ENCODE measurements at regions not wholly inside any gene's neighbourhood (a gene's known extent, or its start where the extent isn't known, plus 50 kb on each side); places are given as distances from the start of the nearest gene placed in this dataset.

DNA sequence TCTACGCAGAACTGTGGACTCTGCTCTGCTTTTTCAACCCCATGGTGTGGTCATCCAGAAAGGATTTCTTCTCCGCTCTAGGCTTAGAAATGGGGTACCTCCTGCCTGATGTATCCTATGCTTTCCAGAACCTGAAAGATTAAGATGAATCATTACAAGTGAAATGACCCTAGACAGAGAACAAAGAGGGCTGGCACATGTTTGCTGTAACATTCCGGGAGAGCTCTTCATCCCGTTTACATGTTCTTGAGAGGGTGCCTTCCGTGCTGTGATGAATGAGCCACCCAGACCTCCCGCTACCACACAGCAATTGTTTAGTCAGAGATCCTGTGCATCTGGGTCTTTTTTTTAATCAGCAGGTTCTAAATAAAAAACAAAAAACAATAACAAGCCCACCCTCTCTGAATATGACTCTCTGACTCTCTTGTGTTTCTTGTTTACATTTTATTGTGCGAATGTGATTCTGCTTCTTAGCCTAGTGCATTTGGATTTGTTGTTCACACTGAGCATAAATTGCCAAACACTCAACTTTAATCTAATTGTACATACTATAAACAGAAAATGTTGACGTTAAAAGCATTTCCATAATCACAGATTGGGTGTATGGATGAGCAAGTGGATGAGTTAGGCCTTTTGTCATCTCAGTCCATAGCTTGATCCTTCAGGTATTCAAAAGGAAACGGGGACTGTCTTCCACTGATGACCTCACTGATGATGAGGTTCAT is 87.1 kb downstream of the GPR88 start:
- no peak for DNase-seq
- Histone ChIP-seq H3K27ac (no peak overlapping the region), H3K4me1 (no peaks in the 10 kb centered on the region), H3K9me3 (no peaks in the 10 kb centered on the region), H3K4me3 (no peak overlapping the region), H3K36me3 (no peaks in the 10 kb centered on the region), H3K27me3 (no peaks in the 10 kb centered on the region)
- no peak for ATAC-seq
- intact Hi-C loops (cut with DNase I; ENCODE audit: low total_unique reads) (no loop called here), in situ Hi-C loops (cut with MboI; ENCODE audit: low sequenced_read_pairs in 4 of 4) (loop anchor here in 1 of 4 donors (25.0 kb wide), 1 partner anchor 237 kb away; no protein-coding TSS in a partner anchor)
- TF ChIP-seq POLR2A (IDR thresholded peaks at IDR 0.05) (no peak), CTCF (IDR thresholded peaks at IDR 0.05 in 4 of 5, conservative IDR thresholded peaks at IDR 0.05 in 1 of 5) (no peak)

DNA sequence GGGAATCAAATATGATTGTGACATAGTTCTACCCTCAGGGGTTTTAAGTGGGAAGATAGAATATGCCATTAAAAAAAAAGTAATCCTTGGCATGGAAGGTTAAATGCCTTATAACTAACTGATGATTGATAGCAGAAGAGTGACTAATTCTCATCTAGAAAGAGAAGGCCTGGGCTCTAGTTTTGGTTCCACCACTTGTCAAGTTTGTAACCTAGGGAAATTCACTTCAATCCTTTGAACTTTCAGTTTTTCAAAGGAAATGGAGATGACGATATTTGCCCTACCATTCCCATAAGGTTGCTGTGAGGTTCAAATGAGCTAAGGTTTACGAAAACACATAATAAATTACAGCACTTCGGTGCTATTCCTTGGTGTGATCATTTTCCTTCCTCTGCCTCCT is 88.5 kb downstream of the GPR88 start:
- H3K36me3 ChIP-seq = no peaks in the 10 kb centered on the region
- TF ChIP-seq CTCF (IDR thresholded peaks at IDR 0.05 in 4 of 5, conservative IDR thresholded peaks at IDR 0.05 in 1 of 5) = no peak
- TF ChIP-seq POLR2A (IDR thresholded peaks at IDR 0.05) = no peak
- H3K4me3 ChIP-seq = no peak overlapping the region
- in situ Hi-C loops (cut with MboI; ENCODE audit: low sequenced_read_pairs in 4 of 4) = no loop called here
- no peak overlapping the region for H3K27ac ChIP-seq
- no peaks in the 10 kb centered on the region for H3K4me1 ChIP-seq
- no peaks in the 10 kb centered on the region for H3K9me3 ChIP-seq
- intact Hi-C loops (cut with DNase I; ENCODE audit: low total_unique reads) = no loop called here
- ATAC-seq = no peak
- DNase-seq = no peak
- no peaks in the 10 kb centered on the region for H3K27me3 ChIP-seq

DNA sequence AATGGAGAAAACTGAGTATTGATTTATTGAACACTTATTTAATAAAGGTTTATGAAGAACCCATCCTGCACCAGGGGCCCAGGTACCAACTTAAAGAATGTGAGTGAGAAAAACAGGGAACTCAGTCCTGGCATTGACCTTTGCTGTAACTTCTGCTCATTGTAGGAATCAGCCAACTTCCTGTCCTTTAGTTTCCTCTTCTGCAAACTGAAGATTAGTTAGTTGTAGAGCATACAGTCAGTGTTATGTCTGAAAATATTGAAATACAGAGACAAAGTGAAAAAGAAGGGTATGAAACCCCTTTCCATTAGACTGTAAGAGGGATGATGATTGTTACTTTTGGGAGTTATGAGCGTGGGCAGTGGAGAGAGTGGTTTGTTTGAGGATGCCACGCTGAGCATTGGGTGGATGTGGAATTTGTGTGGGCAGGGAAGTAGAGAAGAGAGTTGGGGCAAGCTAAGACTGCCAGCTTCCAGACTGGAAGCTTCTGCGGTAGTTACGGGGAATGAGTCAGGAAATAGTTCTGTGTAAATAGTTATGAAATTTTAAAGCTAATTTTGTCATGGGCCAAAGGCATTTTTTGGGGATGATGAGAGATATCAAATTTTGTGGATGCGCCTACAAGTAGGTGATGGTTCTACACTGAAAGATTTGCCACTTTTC is 89.2 kb downstream of the GPR88 start:
- ATAC-seq (no peak), DNase-seq (no peak)
- Histone ChIP-seq H3K4me1 (no peaks in the 10 kb centered on the region), H3K9me3 (no peaks in the 10 kb centered on the region), H3K4me3 (no peak overlapping the region), H3K27me3 (no peaks in the 10 kb centered on the region), H3K27ac (no peak overlapping the region), H3K36me3 (no peaks in the 10 kb centered on the region)
- in situ Hi-C loops (cut with MboI; ENCODE audit: low sequenced_read_pairs in 4 of 4) = no loop called here
- TF ChIP-seq POLR2A (IDR thresholded peaks at IDR 0.05) (no peak), CTCF (IDR thresholded peaks at IDR 0.05 in 4 of 5, conservative IDR thresholded peaks at IDR 0.05 in 1 of 5) (no peak)
- intact Hi-C loops (cut with DNase I; ENCODE audit: low total_unique reads) = no loop called here

DNA sequence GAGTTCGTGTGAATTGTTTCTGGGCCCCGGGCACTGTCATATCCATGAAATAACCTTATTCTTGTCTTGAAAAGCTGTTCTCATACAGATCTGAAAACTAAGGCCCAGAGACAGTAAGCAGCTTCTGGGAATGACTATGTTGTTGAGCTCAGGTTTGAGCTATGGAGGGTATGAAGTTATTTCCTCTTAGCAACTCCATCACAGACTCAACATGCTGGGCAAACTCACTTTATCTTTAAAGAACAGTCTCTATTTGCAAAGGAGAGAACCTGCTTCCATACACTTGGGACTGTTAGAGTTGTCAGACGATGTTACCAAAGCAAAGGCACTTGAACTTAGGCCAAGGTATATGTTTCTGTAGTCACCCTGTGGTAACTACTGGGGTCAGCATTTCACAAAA is 90.0 kb downstream of the GPR88 start:
- Histone ChIP-seq H3K27ac (no peak overlapping the region), H3K4me1 (no peaks in the 10 kb centered on the region)

More for the DNA sequence above, 90.0 kb downstream of the GPR88 start:
- H3K27me3 ChIP-seq = no peaks in the 10 kb centered on the region
- in situ Hi-C loops (cut with MboI; ENCODE audit: low sequenced_read_pairs in 4 of 4) (no loop called here), intact Hi-C loops (cut with DNase I; ENCODE audit: low total_unique reads) (no loop called here)
- ATAC-seq = no peak
- no peak for TF ChIP-seq POLR2A (IDR thresholded peaks at IDR 0.05)
- no peak for TF ChIP-seq CTCF (IDR thresholded peaks at IDR 0.05 in 4 of 5, conservative IDR thresholded peaks at IDR 0.05 in 1 of 5)
- no peaks in the 10 kb centered on the region for H3K36me3 ChIP-seq
- H3K4me3 ChIP-seq = no peak overlapping the region
- no peaks in the 10 kb centered on the region for H3K9me3 ChIP-seq
- DNase-seq = no peak
